GM12872 (cell line): ENCODE measurements at regions not wholly inside any gene's neighbourhood (a gene's known extent, or its start where the extent isn't known, plus 50 kb on each side); places are given as distances from the start of the nearest gene placed in this dataset.

ENCODE experiments used
- TF ChIP-seq, protein P1 (sequence below): IDR thresholded peaks from 3 replicates; pipeline ENCODE4 v1.5.1; 2011; ENCODE audit warnings: low read depth, mild to moderate bottlenecking, low read length, moderate library complexity; ENCODE audit not compliant: insufficient read depth

DNA sequence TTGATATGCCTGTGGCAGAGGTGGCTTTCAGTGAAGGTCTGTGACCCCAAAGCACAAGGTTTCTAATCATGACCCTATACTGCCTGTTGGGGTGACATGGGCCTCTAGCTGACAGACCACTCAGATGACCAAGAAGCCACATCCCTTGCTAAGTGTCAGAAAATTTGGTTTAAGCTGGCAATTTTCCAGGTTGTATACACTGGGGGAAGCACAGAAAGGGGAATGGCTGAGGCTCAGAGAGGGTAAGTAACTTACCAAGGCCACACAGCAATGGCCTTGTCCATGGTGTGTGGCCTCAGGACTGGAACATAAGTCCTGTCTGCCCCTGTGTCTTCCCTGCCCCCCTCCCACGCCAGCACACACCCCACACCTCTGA lies 66.9 kb upstream of the PRDM11 start:
- TF ChIP-seq, protein P1, sequence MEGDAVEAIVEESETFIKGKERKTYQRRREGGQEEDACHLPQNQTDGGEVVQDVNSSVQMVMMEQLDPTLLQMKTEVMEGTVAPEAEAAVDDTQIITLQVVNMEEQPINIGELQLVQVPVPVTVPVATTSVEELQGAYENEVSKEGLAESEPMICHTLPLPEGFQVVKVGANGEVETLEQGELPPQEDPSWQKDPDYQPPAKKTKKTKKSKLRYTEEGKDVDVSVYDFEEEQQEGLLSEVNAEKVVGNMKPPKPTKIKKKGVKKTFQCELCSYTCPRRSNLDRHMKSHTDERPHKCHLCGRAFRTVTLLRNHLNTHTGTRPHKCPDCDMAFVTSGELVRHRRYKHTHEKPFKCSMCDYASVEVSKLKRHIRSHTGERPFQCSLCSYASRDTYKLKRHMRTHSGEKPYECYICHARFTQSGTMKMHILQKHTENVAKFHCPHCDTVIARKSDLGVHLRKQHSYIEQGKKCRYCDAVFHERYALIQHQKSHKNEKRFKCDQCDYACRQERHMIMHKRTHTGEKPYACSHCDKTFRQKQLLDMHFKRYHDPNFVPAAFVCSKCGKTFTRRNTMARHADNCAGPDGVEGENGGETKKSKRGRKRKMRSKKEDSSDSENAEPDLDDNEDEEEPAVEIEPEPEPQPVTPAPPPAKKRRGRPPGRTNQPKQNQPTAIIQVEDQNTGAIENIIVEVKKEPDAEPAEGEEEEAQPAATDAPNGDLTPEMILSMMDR: no peak

DNA sequence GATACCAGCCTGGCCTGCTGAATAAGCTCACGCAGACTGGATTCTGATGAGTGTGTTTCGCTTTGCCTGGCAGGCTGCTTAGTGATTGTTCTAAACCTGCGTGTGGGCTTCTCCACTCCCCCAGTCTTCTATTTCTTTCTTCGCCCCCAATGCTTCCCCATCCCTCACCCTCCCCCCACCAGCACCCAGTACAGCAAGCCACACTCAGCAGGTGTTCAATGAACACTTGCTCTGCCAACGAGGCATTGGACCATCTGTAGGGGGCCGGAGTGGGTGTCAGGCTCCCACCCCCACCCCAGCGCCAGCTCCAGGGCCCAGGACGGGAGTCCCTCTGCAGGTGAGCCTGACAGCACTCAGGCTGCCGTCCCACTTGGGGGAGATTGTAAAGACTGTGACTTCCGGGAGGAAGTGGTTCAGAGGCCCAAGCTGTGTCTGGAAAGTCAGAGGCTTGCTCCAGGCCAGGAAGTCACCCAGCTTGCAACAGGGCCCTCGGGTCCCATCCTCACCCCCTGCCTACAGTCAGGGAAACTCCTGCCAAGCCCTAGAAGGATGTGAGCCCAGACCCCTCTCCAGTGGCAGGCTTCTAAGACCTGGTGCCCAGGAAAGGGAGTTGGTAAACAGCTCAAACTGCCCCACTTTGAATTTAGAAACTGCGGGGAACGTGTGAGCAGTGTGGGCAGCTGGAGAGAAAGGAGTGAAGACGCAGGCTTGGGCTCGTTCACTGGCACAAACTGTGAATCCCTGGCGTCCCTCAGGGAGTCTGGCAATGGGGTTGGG lies 66.3 kb upstream of the PRDM11 start:
- TF ChIP-seq, protein P1: no peak

DNA sequence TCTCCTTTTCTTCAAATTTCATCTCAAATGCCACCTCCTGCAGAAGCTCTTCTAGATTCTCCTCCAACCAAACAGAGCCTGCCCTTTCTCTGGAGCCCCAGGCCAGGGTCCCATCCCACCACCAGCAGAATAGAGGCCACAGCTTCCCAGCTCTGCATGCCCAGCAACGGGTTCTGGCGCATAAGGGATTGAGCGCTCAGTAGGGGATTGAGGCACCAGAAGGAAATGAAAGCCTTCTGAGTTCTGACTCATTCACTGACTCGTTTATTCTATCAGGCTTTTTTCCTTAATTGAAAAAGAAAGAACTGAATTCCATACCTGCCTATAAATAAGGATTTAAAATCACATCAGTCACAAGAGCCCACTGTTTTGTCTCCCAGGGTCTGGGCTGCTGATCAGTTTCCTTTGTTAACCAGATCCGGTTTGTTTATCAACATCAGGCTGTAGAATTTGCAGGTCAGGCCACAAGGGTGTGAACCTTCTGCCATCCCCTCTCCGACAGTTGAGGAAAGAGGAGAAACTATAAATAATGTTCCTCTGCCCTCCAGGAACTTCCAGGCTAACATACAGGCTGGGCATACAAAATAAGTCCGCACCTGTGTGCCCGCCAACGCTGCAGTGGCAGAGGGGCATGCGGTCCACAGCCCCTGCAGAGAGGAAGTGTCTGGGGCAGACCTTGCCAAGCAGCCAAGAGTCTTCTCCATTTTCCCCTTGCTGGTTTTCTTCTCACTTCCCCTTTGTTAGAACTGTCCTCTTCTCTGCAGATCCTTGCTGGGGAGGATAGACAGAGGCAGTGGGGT lies 63.5 kb upstream of the PRDM11 start:
- TF ChIP-seq, protein P1: no peak

DNA sequence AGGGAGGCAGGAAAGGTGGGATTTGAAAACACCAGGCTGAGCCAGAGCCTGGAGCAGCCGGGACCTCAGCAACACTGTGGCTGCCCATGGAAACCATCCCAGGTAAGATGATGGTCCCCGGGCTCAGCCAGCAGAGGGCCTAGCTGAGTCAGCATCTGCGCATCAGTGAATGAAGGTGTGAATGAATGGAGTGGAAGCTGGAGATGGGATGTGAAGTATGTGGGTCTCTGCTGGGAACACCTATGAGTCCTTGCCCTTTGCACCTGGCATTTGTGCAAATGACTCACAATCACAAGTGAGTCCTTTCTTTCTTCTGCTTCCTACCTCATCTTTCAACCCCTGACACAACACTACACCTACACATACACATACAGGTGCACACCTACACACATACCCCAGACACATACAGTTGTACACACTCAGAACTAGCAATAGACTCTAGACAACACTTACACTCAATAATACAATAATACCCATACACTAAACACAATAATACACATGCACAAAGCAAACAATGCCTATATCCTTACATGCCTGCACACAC lies 62.8 kb upstream of the PRDM11 start:
- TF ChIP-seq, protein P1: peak; percentile 47

DNA sequence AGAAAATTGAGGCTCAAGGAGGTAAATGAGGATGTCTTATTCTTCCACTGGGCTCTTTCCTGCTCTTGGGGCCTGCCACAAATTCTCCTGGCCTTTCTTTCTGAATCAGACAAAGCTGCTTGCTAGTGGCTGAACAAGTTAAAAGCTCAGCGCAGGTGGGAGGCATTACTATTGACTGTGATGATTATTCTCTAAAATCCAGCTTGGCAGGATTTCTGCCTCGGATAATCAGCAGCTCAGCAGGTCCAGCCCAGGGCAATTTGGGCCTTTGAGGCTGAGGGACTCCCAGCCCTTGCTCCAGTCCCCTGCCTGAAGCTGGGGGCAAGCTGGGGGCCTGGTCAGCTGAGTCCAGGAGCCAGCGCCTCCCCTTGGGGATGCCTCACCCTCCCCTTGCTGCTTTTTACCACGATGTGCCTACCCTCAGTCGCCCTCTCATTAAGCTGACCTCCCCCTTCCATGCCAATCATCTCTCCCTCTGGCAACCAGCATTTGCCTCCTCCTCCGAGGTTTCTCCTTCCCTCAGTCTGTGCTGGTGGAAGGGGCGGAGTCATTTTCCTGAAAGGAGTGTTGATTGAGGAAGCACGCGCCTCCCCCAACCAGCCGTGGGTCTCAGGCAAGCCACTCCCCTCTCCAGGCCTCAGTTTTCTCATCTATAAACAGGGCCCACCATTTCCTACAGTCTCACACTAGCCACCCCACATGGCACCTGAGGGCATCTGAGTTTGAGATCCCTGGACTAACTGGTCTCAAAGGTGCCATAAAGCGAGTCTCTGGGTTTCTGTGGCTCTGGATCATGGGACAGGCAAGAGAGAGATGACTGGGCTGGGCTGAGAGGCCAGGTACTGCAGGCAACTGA lies 60.6 kb upstream of the PRDM11 start:
- TF ChIP-seq, protein P1: no peak

DNA sequence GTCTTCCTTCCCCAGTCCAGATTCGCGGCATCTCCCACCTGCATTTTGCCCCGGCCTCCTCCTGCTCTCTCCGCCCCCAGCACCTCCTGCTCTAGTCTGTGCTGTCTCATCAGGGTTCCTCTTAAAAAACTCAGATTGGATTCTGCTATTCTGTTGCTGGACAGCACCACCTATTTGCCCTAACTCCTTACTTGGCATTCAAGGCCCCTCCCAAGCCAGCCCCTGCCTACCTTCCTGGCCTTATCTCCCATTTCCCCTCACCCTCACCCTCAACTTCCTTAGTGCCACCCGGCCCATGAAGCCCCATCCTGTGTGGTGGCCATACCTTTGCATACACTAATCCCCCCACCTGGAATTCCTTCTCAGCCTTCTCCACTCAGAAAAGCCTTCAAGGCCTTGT lies 59.9 kb upstream of the PRDM11 start:
- TF ChIP-seq, protein P1: no peak
